C4-2B (cell line): ENCODE measurements at regions not wholly inside any gene's neighbourhood (a gene's known extent, or its start where the extent isn't known, plus 50 kb on each side); places are given as distances from the start of the nearest gene placed in this dataset.
A peak's percentile ranks its signal among the peaks of the same experiment; 100 is the strongest.

Experiments used
- ZFX ChIP-seq: fragments of 450-650 bp; IDR thresholded peaks from 2 replicates; pipeline ENCODE4 v1.6.1; 2017
- TF ChIP-seq, protein P1 (sequence below): fragments of 450-650 bp; conservative IDR thresholded peaks from 2 replicates; pipeline ENCODE4 v1.5.1; 2017; ENCODE audit warnings: mild to moderate bottlenecking

DNA sequence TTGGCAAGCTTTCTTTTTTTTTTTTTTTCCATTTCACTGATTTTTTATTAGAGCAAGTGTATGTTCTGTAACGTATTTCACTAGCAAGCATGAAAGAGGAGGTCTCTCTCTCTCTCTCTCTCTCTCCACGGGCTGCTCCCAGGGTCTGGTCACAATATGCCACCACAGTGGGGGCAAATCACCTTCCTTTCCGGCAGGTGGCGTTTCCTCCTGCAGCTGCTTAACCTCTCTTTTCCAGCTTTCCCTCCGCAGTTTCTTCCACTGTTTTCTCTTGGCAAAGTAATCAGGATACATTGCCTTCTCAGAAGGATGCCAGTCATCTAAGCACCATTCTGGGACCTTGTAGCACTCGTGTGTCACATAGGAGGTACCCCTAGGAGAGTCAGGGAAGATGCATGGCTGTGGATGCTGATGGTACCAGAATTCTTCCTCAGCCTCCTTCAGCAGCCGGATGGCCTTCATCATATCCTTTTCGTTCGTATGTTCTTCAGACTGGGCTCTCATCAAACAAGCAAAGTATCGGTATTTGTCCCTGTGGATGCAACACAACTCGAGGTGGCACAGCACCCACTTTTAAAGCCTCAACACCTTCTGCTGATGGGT, 197.3 kb upstream of the PODXL start:
- TF ChIP-seq, protein P1, sequence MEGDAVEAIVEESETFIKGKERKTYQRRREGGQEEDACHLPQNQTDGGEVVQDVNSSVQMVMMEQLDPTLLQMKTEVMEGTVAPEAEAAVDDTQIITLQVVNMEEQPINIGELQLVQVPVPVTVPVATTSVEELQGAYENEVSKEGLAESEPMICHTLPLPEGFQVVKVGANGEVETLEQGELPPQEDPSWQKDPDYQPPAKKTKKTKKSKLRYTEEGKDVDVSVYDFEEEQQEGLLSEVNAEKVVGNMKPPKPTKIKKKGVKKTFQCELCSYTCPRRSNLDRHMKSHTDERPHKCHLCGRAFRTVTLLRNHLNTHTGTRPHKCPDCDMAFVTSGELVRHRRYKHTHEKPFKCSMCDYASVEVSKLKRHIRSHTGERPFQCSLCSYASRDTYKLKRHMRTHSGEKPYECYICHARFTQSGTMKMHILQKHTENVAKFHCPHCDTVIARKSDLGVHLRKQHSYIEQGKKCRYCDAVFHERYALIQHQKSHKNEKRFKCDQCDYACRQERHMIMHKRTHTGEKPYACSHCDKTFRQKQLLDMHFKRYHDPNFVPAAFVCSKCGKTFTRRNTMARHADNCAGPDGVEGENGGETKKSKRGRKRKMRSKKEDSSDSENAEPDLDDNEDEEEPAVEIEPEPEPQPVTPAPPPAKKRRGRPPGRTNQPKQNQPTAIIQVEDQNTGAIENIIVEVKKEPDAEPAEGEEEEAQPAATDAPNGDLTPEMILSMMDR, result peak; percentile 86
- TF ChIP-seq ZFX, result no peak
